ENCODE measurements at regions not wholly inside any gene's neighbourhood (a gene's known extent, or its start where the extent isn't known, plus 50 kb on each side); places are given as distances from the start of the nearest gene placed in this dataset.

GRCh38 chr5:1707467-1707866 is 92.2 kb downstream of the MRPL36 start:
- DNase-seq (ENCODE audit: low spot score), result no peak

GRCh38 chr5:1706428-1706827 is 93.2 kb downstream of the MRPL36 start:
- no peak for DNase-seq (ENCODE audit: low spot score)

GRCh38 chr5:1706021-1706420 is 93.6 kb downstream of the MRPL36 start:
- DNase-seq (ENCODE audit: low spot score), result no peak

- DNase-seq (ENCODE audit: low spot score), result no peak
These were observed 95.0 kb downstream of the MRPL36 start for GRCh38 chr5:1704676-1705075.

GRCh38 chr5:1704266-1704665 is 95.4 kb downstream of the MRPL36 start:
- DNase-seq (ENCODE audit: low spot score), result no peak

- no peak for DNase-seq (ENCODE audit: low spot score)
These were observed 96.1 kb downstream of the MRPL36 start for GRCh38 chr5:1703352-1704050.

GRCh38 chr5:1702318-1702717 is 97.3 kb downstream of the MRPL36 start:
- no peak for DNase-seq (ENCODE audit: low spot score)

- DNase-seq (ENCODE audit: low spot score), result no peak
These were observed 97.8 kb downstream of the MRPL36 start for GRCh38 chr5:1701884-1702283.

GRCh38 chr5:1701216-1701864 is 98.3 kb downstream of the MRPL36 start:
- DNase-seq (ENCODE audit: low spot score), result no peak

GRCh38 chr5:1699394-1699793 is 100.2 kb downstream of the MRPL36 start:
- peak; percentile 28 for DNase-seq (ENCODE audit: low spot score)

- no peak for DNase-seq (ENCODE audit: low spot score)
These were observed 100.9 kb downstream of the MRPL36 start for GRCh38 chr5:1698589-1699316.

GRCh38 chr5:1692381-1692780 is 107.3 kb downstream of the MRPL36 start:
- DNase-seq (ENCODE audit: low spot score), result no peak

GRCh38 chr5:1687301-1687970 is 112.2 kb downstream of the MRPL36 start:
- no peak for DNase-seq (ENCODE audit: low spot score)

GRCh38 chr5:1686016-1686802 is 113.4 kb downstream of the MRPL36 start:
- no peak for DNase-seq (ENCODE audit: low spot score)

- DNase-seq (ENCODE audit: low spot score), result no peak
These were observed 114.6 kb downstream of the MRPL36 start for GRCh38 chr5:1685066-1685465.

GRCh38 chr5:1681955-1682354 is 117.7 kb downstream of the MRPL36 start:
- no peak for DNase-seq (ENCODE audit: low spot score)

- peak; percentile 24 for DNase-seq (ENCODE audit: low spot score)
These were observed 126.5 kb downstream of the MRPL36 start for GRCh38 chr5:1673042-1673677.

GRCh38 chr5:1672396-1672795 is 127.2 kb downstream of the MRPL36 start:
- DNase-seq (ENCODE audit: low spot score), result no peak

GRCh38 chr5:1671351-1671750 is 128.3 kb downstream of the MRPL36 start:
- no peak for DNase-seq (ENCODE audit: low spot score)

GRCh38 chr5:1670351-1670750 is 129.3 kb downstream of the MRPL36 start:
- no peak for DNase-seq (ENCODE audit: low spot score)

All from HT-29 (cell line).